Thyroid gland (tissue), 4 donors: ENCODE measurements at regions not wholly inside any gene's neighbourhood (a gene's known extent, or its start where the extent isn't known, plus 50 kb on each side); places are given as distances from the start of the nearest gene placed in this dataset.

Source experiments
- POLR2A ChIP-seq, 2 donors: fragments of 450-650 bp; IDR thresholded peaks; one replicate each; pipeline ENCODE4 v1.6.1; 2017; ENCODE audit warnings: antibody characterized with exemption in 2 of 2, mild to moderate bottlenecking in 2 of 2, moderate library complexity in 1 of 2
- TF ChIP-seq, protein P1 (sequence below), 6 experiments: fragments of 200-600 bp in 3 of 6; fragments of 450-650 bp in 3 of 6; sonication (generic) in 3 of 6; IDR thresholded peaks; one replicate each; pipeline ENCODE4 v1.5.1; 2016 to 2019; ENCODE audit warnings: antibody characterized with exemption in 6 of 6, mild to moderate bottlenecking in 2 of 6, inconsistent platforms in 1 of 6, moderate library complexity in 1 of 6

DNA sequence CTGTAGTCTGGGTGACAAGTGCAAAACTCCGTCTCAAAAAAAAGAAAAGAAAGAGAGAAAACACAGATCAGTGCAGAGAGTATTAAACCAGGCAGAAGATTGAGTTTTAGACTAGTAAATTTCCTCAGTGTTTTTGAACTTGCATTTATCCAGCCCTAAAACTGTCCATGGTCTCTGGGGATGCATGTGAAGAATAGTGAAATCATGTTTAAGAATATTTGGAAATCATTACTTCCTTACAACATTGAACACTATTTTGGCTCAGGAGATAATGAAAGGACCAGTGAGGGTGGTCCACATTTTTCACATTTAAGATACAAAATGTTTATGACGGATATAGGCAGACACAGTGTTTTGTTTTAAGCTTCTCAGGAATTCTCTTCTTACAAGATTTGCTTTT is 195.8 kb upstream of the RASGEF1B start:
- TF ChIP-seq, protein P1, sequence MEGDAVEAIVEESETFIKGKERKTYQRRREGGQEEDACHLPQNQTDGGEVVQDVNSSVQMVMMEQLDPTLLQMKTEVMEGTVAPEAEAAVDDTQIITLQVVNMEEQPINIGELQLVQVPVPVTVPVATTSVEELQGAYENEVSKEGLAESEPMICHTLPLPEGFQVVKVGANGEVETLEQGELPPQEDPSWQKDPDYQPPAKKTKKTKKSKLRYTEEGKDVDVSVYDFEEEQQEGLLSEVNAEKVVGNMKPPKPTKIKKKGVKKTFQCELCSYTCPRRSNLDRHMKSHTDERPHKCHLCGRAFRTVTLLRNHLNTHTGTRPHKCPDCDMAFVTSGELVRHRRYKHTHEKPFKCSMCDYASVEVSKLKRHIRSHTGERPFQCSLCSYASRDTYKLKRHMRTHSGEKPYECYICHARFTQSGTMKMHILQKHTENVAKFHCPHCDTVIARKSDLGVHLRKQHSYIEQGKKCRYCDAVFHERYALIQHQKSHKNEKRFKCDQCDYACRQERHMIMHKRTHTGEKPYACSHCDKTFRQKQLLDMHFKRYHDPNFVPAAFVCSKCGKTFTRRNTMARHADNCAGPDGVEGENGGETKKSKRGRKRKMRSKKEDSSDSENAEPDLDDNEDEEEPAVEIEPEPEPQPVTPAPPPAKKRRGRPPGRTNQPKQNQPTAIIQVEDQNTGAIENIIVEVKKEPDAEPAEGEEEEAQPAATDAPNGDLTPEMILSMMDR (IDR thresholded peaks at IDR 0.05), result no peak
- no peak for TF ChIP-seq POLR2A (IDR thresholded peaks at IDR 0.05)
